GM12878 (cell line): ENCODE measurements at regions not wholly inside any gene's neighbourhood (a gene's known extent, or its start where the extent isn't known, plus 50 kb on each side); places are given as distances from the start of the nearest gene placed in this dataset.

Source experiments
- ATAC-seq: fragments of 200-7000 bp; cut with Tn5 transposase; 3 replicates; pipeline ENCODE4 v1.9.1; 2020; ENCODE audit warnings: mild to moderate bottlenecking, moderate library complexity
- BruUV-seq: library from RNA; stranded (reverse); fragments of 400-500 nt; replicated peaks from 2 replicates; lab custom pipeline; 2021; lab: Mats Ljungman, UMichigan
- CTCF ChIA-PET: fragments of 300-600 bp; sonication (Branson Sonifier 250); formaldehyde crosslinking; extraction: SDS; loops from one replicate; lab custom pipeline; 2021; ENCODE audit warnings: inconsistent platforms; lab: Yijun Ruan, JAX
- POLR2A ChIA-PET: fragments of 350-600 bp; formaldehyde crosslinking; extraction: SDS; loops from one replicate; lab custom pipeline; 2021; ENCODE audit warnings: inconsistent platforms; lab: Charles Lee
- RAD21 ChIA-PET: fragments of 300-600 bp; sonication (Branson Sonifier 250); formaldehyde crosslinking; loops from one replicate; lab custom pipeline; 2023; ENCODE audit warnings: antibody characterized with exemption; ENCODE audit not compliant: unreplicated experiment; lab: Charles Lee
- SMC1A ChIA-PET: fragments of 300-600 bp; sonication (Branson Sonifier 250); formaldehyde crosslinking; loops from one replicate; lab custom pipeline; 2023; ENCODE audit not compliant: unreplicated experiment, uncharacterized antibody; lab: Charles Lee
- DNase-seq: peaks from one replicate; pipeline ENCODE4 v3.0.0-alpha.2; 2011; ENCODE audit warnings: low read depth, low spot score
- FAIRE-seq: peaks from 3 replicates; lab custom pipeline; 2011; peaks lifted over from hg19 to GRCh38; lab: Jason Lieb, UNC
- H2AFZ ChIP-seq: 2 replicates; pipeline ENCODE4 v1.6.0; 2011; ENCODE audit warnings: low read depth, low read length, control low read depth; ENCODE audit not compliant: control insufficient read depth
- H3K27ac ChIP-seq: 2 replicates; pipeline ENCODE4 v1.5.1; 2011; ENCODE audit warnings: control low read depth; ENCODE audit not compliant: control insufficient read depth, insufficient read depth
- H3K27me3 ChIP-seq, 2 experiments: replicated peaks in 1 of 2; 2 replicates each; pipeline versions ENCODE4 v1.6.0 to v1.6.1; 2011; ENCODE audit warnings: low read length in 1 of 2; ENCODE audit not compliant: control insufficient read depth in 2 of 2, insufficient read depth in 2 of 2
- H3K36me3 ChIP-seq, 2 experiments: 2 replicates each; pipeline ENCODE4 v1.5.1; 2011; ENCODE audit warnings: low read length in 1 of 2; ENCODE audit not compliant: control insufficient read depth in 2 of 2, insufficient read depth in 2 of 2
- H3K4me1 ChIP-seq: 2 replicates; pipeline ENCODE4 v1.6.1; 2011; ENCODE audit warnings: mild to moderate bottlenecking, low read length, moderate library complexity, mixed read lengths; ENCODE audit not compliant: control insufficient read depth, insufficient read depth
- H3K4me2 ChIP-seq: 2 replicates; pipeline ENCODE4 v1.6.0; 2011; ENCODE audit warnings: control low read depth; ENCODE audit not compliant: control insufficient read depth, insufficient read depth
- H3K4me3 ChIP-seq: fragments of 200-600 bp; sonication (generic); 2 replicates; pipeline ENCODE4 v1.5.1; 2016
- H3K79me2 ChIP-seq: 2 replicates; pipeline ENCODE4 v1.6.0; 2011; ENCODE audit warnings: low read length; ENCODE audit not compliant: control insufficient read depth, insufficient read depth
- H3K9ac ChIP-seq: 2 replicates; pipeline ENCODE4 v1.8.0; 2011; ENCODE audit warnings: low read length, control low read depth, mixed read lengths; ENCODE audit not compliant: control insufficient read depth, insufficient read depth
- H3K9me3 ChIP-seq: replicated peaks from 3 replicates; pipeline ENCODE4 v1.5.1; 2011; ENCODE audit warnings: mild to moderate bottlenecking, low read length; ENCODE audit not compliant: control insufficient read depth, insufficient read depth
- H4K20me1 ChIP-seq: 2 replicates; pipeline ENCODE4 v1.6.0; 2011; ENCODE audit not compliant: control insufficient read depth, insufficient read depth
- CBFB ChIP-seq: IDR thresholded peaks from 2 replicates; pipeline ENCODE4 v1.6.1; 2016; ENCODE audit warnings: antibody characterized with exemption, low read depth
- GABPA ChIP-seq: IDR thresholded peaks from 2 replicates; pipeline ENCODE4 v1.6.1; 2014; ENCODE audit warnings: antibody characterized with exemption, low read depth, mild to moderate bottlenecking, inconsistent platforms
- KAT2A ChIP-seq: conservative IDR thresholded peaks from 2 replicates; pipeline ENCODE4 v1.6.1; 2011; ENCODE audit warnings: low read depth, low read length; ENCODE audit not compliant: control insufficient read depth
- MAX ChIP-seq: IDR thresholded peaks from 2 replicates; pipeline ENCODE4 v1.6.1; 2012; ENCODE audit warnings: low read depth, low read length, improper control_type of control experiment
- MEF2B ChIP-seq: fragments of 450-650 bp; IDR thresholded peaks from 2 replicates; pipeline ENCODE4 v1.6.1; 2018; ENCODE audit warnings: mild to moderate bottlenecking, moderate library complexity; ENCODE audit not compliant: partially characterized antibody, poor library complexity, severe bottlenecking
- MTA2 ChIP-seq: fragments of 450-650 bp; IDR thresholded peaks from 2 replicates; pipeline ENCODE4 v1.6.1; 2016; ENCODE audit warnings: low read depth, mild to moderate bottlenecking, moderate library complexity
- NFIC ChIP-seq: IDR thresholded peaks from 2 replicates; pipeline ENCODE4 v1.6.1; 2012; ENCODE audit warnings: low read depth, mild to moderate bottlenecking, inconsistent platforms, low read length, moderate library complexity
- PML ChIP-seq: IDR thresholded peaks from 2 replicates; pipeline ENCODE4 v1.6.1; 2012; ENCODE audit warnings: low read length, inconsistent platforms
- RCOR1 ChIP-seq: conservative IDR thresholded peaks from 2 replicates; pipeline ENCODE4 v1.6.1; 2012; ENCODE audit warnings: low read depth, low read length, improper control_type of control experiment
- RELA ChIP-seq: fragments of 450-650 bp; IDR thresholded peaks from 2 replicates; pipeline ENCODE4 v1.8.0; 2014; ENCODE audit warnings: borderline replicate concordance; ENCODE audit not compliant: partially characterized antibody
- SUZ12 ChIP-seq: fragments of 200-600 bp; sonication (generic); IDR thresholded peaks from one replicate; pipeline ENCODE4 v1.6.1; 2018; ENCODE audit warnings: antibody characterized with exemption, mild to moderate bottlenecking; ENCODE audit not compliant: unreplicated experiment
- WGBS: methylation state at CpG from one replicate; pipeline ENCODE4 v1.1.6; 2016; ENCODE audit warnings: low lambda C conversion rate; ENCODE audit not compliant: insufficient replicate concordance, insufficient coverage; ENCODE audit errors: missing lambda C conversion rate; 5-methylcytosine and 5-hydroxymethylcytosine counted together
- in situ Hi-C: fragments of 300-500 bp; cut with MboI; formaldehyde crosslinking; loops from 9 replicates; pipeline ENCODE4 v1.14.3; 2018; ENCODE audit warnings: mixed read lengths
- intact Hi-C: fragments of 100-400 bp; cut with micrococcal nuclease; formaldehyde crosslinking; loops from one replicate; pipeline ENCODE4 v1.14.2; 2022; ENCODE audit not compliant: unreplicated experiment
- TF ChIP-seq, protein P1 (sequence below): fragments of 450-650 bp; IDR thresholded peaks from 2 replicates; pipeline ENCODE4 v1.6.1; 2017; ENCODE audit warnings: mild to moderate bottlenecking, moderate library complexity
- TF ChIP-seq, protein P2 (sequence below), 3 experiments: IDR thresholded peaks in 2 of 3; conservative IDR thresholded peaks in 1 of 3; 2 replicates each; pipeline ENCODE4 v1.5.1; 2011; ENCODE audit warnings: low read depth in 3 of 3, low read length in 3 of 3, mild to moderate bottlenecking in 3 of 3, control low read depth in 2 of 3, moderate library complexity in 2 of 3, inconsistent platforms in 1 of 3, mixed read lengths in 1 of 3; ENCODE audit not compliant: control insufficient read depth in 2 of 3, insufficient read depth in 1 of 3; ENCODE audit errors: extremely low read depth in 1 of 3
- TF ChIP-seq, protein P3 (sequence below): fragments of 450-650 bp; formaldehyde crosslinking; IDR thresholded peaks from 2 replicates; pipeline ENCODE4 v1.4.0; 2022; ENCODE audit warnings: mild to moderate bottlenecking, moderate library complexity

- Histone ChIP-seq H3K36me3 (no peaks in the 10 kb centered on the region), H2AFZ (no peak overlapping the region), H3K4me2 (no peak overlapping the region), H3K4me1 (no peaks in the 10 kb centered on the region), H3K9ac (no peak overlapping the region), H3K9me3 (no peaks in the 10 kb centered on the region), H4K20me1 (no peaks in the 10 kb centered on the region), H3K4me3 (no peak overlapping the region), H3K79me2 (no peaks in the 10 kb centered on the region), H3K27me3 (no peaks in the 10 kb centered on the region), H3K27ac (no peak overlapping the region)
- 40% methylated on average over 1 of the region's 1 CpG for WGBS
- no TSS peak for BruUV-seq
- no peak for ATAC-seq
- no peak for FAIRE-seq
- in situ Hi-C loops (no loop called here), intact Hi-C loops (no loop called here)
- RAD21 ChIA-PET, result no interaction called here
- POLR2A ChIA-PET, result interaction anchor here (0.6 kb wide), 1 partner anchor 71 kb away, joined by 3 read pairs; no protein-coding TSS in a partner anchor
- CTCF ChIA-PET, result no interaction called here
- SMC1A ChIA-PET, result no interaction called here
- no peak for DNase-seq
- no peak for TF ChIP-seq GABPA
- TF ChIP-seq CBFB, result no peak
- no peak for TF ChIP-seq MAX
- no peak for TF ChIP-seq MTA2
- no peak for TF ChIP-seq PML
- TF ChIP-seq KAT2A, result no peak
- TF ChIP-seq MEF2B, result no peak
- TF ChIP-seq, protein P1, sequence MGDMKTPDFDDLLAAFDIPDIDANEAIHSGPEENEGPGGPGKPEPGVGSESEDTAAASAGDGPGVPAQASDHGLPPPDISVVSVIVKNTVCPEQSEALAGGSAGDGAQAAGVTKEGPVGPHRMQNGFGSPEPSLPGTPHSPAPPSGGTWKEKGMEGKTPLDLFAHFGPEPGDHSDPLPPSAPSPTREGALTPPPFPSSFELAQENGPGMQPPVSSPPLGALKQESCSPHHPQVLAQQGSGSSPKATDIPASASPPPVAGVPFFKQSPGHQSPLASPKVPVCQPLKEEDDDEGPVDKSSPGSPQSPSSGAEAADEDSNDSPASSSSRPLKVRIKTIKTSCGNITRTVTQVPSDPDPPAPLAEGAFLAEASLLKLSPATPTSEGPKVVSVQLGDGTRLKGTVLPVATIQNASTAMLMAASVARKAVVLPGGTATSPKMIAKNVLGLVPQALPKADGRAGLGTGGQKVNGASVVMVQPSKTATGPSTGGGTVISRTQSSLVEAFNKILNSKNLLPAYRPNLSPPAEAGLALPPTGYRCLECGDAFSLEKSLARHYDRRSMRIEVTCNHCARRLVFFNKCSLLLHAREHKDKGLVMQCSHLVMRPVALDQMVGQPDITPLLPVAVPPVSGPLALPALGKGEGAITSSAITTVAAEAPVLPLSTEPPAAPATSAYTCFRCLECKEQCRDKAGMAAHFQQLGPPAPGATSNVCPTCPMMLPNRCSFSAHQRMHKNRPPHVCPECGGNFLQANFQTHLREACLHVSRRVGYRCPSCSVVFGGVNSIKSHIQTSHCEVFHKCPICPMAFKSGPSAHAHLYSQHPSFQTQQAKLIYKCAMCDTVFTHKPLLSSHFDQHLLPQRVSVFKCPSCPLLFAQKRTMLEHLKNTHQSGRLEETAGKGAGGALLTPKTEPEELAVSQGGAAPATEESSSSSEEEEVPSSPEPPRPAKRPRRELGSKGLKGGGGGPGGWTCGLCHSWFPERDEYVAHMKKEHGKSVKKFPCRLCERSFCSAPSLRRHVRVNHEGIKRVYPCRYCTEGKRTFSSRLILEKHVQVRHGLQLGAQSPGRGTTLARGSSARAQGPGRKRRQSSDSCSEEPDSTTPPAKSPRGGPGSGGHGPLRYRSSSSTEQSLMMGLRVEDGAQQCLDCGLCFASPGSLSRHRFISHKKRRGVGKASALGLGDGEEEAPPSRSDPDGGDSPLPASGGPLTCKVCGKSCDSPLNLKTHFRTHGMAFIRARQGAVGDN, result no peak
- TF ChIP-seq, protein P2, sequence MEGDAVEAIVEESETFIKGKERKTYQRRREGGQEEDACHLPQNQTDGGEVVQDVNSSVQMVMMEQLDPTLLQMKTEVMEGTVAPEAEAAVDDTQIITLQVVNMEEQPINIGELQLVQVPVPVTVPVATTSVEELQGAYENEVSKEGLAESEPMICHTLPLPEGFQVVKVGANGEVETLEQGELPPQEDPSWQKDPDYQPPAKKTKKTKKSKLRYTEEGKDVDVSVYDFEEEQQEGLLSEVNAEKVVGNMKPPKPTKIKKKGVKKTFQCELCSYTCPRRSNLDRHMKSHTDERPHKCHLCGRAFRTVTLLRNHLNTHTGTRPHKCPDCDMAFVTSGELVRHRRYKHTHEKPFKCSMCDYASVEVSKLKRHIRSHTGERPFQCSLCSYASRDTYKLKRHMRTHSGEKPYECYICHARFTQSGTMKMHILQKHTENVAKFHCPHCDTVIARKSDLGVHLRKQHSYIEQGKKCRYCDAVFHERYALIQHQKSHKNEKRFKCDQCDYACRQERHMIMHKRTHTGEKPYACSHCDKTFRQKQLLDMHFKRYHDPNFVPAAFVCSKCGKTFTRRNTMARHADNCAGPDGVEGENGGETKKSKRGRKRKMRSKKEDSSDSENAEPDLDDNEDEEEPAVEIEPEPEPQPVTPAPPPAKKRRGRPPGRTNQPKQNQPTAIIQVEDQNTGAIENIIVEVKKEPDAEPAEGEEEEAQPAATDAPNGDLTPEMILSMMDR (IDR thresholded peaks at IDR 0.05 in 2 of 3, conservative IDR thresholded peaks at IDR 0.05 in 1 of 3; ENCODE audit: control insufficient read depth in 2 of 3, extremely low read depth in 1 of 3, insufficient read depth in 1 of 3, low read depth in 3 of 3, low read length in 3 of 3), result no peak
- no peak for TF ChIP-seq NFIC
- TF ChIP-seq SUZ12, result no peak
- no peak for TF ChIP-seq RCOR1
- TF ChIP-seq, protein P3, sequence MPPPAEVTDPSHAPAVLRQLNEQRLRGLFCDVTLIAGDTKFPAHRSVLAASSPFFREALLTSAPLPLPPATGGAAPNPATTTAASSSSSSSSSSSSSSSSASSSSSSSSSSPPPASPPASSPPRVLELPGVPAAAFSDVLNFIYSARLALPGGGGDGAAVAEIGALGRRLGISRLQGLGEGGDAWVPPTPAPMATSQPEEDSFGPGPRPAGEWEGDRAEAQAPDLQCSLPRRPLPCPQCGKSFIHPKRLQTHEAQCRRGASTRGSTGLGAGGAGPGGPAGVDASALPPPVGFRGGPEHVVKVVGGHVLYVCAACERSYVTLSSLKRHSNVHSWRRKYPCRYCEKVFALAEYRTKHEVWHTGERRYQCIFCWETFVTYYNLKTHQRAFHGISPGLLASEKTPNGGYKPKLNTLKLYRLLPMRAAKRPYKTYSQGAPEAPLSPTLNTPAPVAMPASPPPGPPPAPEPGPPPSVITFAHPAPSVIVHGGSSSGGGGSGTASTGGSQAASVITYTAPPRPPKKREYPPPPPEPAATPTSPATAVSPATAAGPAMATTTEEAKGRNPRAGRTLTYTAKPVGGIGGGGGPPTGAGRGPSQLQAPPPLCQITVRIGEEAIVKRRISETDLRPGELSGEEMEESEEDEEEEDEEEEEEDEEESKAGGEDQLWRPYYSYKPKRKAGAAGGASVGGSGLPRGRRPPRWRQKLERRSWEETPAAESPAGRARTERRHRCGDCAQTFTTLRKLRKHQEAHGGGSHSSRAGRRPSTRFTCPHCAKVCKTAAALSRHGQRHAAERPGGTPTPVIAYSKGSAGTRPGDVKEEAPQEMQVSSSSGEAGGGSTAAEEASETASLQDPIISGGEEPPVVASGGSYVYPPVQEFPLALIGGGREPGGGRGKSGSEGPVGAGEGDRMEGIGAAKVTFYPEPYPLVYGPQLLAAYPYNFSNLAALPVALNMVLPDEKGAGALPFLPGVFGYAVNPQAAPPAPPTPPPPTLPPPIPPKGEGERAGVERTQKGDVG (CRISPR knock-in tag), result no peak
- TF ChIP-seq RELA, result no peak
Observed at GRCh38 chr4:20493761-20494353, 206.4 kb upstream of the PACRGL start.
